ENCODE measurements at regions not wholly inside any gene's neighbourhood (a gene's known extent, or its start where the extent isn't known, plus 50 kb on each side); places are given as distances from the start of the nearest gene placed in this dataset.

DNA sequence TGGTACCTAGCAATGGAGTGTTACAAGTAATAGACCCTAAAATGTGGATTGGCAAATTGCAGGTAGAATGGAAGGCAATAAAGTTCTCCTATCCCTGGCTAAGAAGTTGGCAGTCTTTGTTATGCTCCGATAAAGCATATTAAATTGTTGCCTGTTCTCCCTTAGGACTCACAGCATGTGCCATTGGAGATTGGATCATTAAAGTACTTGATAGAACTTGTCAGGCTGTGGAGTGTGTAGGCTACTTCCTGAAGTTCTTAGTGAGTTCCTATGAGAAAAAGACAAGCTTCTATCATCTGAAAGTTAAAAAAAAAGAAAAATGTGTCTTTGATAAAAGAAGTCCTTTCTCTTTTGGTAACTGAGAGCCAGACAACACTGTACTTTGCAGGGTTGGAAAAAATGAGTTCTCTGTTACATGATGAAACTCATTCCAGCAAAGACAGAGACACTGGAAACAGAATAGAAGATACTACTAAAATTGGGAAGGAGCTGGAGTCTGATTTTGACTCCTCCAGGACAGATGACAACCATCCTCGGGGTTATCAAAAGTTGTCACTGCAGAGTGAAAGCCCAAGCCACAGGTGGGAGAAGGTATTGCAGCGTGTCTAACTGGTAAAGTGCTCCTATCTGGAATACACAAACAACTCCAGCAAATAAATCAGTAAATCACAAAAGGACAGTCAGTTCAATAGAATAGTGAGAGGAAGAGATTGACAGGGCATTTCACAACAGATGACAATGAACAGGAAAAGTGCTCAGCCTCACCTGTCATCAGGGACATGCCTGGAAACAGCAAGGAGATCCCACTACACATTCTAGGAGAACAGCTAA lies 87.5 kb upstream of the WDR26 start:
- H3K36me3 ChIP-seq = no peaks in the 10 kb centered on the region
- intact Hi-C loops (cut with DNase I; ENCODE audit: low total_unique reads) = no loop called here
- no peaks in the 10 kb centered on the region for H3K27me3 ChIP-seq (replicated peaks in 1 of 7)
- TF ChIP-seq POLR2A (IDR thresholded peaks at IDR 0.05) (no peak), POLR2AphosphoS5 (IDR thresholded peaks at IDR 0.05) (no peak)
- TF ChIP-seq, protein P1, sequence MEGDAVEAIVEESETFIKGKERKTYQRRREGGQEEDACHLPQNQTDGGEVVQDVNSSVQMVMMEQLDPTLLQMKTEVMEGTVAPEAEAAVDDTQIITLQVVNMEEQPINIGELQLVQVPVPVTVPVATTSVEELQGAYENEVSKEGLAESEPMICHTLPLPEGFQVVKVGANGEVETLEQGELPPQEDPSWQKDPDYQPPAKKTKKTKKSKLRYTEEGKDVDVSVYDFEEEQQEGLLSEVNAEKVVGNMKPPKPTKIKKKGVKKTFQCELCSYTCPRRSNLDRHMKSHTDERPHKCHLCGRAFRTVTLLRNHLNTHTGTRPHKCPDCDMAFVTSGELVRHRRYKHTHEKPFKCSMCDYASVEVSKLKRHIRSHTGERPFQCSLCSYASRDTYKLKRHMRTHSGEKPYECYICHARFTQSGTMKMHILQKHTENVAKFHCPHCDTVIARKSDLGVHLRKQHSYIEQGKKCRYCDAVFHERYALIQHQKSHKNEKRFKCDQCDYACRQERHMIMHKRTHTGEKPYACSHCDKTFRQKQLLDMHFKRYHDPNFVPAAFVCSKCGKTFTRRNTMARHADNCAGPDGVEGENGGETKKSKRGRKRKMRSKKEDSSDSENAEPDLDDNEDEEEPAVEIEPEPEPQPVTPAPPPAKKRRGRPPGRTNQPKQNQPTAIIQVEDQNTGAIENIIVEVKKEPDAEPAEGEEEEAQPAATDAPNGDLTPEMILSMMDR (IDR thresholded peaks at IDR 0.05 in 8 of 11, conservative IDR thresholded peaks at IDR 0.05 in 3 of 11) = no peak
- no peak for DNase-seq
- no peaks in the 10 kb centered on the region for H3K4me1 ChIP-seq
- 81 to 91% (median 85%) methylated on average over 3 of the region's 3 CpGs for WGBS, 5 donors
- no peak overlapping the region for H3K4me3 ChIP-seq
- no peaks in the 10 kb centered on the region for H3K9me3 ChIP-seq
- no peak overlapping the region for H3K27ac ChIP-seq

DNA sequence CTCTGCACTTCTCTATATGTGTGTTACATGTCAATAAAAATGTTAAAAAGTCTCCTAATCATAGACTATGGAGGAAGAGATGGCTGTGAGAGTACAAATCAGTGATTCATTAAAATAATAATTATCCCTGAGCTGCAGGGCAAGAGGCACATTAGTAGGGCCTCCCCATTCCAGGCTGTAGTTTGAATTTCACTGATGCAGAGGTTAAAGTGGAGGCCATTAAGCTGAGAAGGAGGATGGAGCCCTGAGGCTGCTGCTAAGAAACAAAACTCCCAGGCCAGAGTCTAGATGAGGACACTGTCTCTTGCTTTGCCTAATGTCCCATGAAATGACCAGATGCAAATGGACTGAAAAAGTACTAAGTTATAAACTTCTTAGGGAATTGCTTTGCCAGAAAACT lies 89.1 kb upstream of the WDR26 start:
- Histone ChIP-seq H3K27me3 (replicated peaks in 1 of 7) (no peaks in the 10 kb centered on the region), H3K36me3 (no peaks in the 10 kb centered on the region), H3K27ac (no peak overlapping the region), H3K4me3 (no peak overlapping the region), H3K4me1 (no peaks in the 10 kb centered on the region), H3K9me3 (no peaks in the 10 kb centered on the region)
- TF ChIP-seq, protein P1 (IDR thresholded peaks at IDR 0.05 in 8 of 11, conservative IDR thresholded peaks at IDR 0.05 in 3 of 11) = no peak
- TF ChIP-seq POLR2A (IDR thresholded peaks at IDR 0.05) (no peak), POLR2AphosphoS5 (IDR thresholded peaks at IDR 0.05) (no peak)
- DNase-seq = no peak
- intact Hi-C loops (cut with DNase I; ENCODE audit: low total_unique reads) = no loop called here

DNA sequence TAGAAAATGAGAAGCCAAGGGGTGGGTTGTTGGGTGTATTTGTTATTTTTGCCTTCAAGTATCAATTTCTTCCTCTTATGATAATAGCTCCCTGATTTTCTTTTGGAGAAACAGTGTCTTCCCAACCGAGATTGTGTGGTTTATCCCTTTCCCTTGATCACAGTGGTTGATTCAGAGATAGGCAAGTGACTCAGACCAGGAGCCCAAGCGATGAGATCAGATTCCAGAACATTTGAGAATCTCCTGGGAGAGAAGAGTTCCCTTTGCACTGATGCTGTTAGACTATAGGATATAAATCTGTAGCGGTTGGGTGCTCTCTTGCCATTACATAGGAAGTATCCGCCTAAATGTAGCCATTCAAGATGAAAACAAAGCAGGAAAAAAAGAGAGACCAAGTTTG lies 90.1 kb upstream of the WDR26 start:
- intact Hi-C loops (cut with DNase I; ENCODE audit: low total_unique reads) = no loop called here
- Histone ChIP-seq H3K27me3 (replicated peaks in 1 of 7) (no peaks in the 10 kb centered on the region), H3K36me3 (no peaks in the 10 kb centered on the region), H3K9me3 (no peaks in the 10 kb centered on the region), H3K4me1 (no peaks in the 10 kb centered on the region), H3K4me3 (no peak overlapping the region), H3K27ac (no peak overlapping the region)
- no peak for DNase-seq
- TF ChIP-seq, protein P1 (IDR thresholded peaks at IDR 0.05 in 8 of 11, conservative IDR thresholded peaks at IDR 0.05 in 3 of 11) = no peak
- TF ChIP-seq POLR2A (IDR thresholded peaks at IDR 0.05) (no peak), POLR2AphosphoS5 (IDR thresholded peaks at IDR 0.05) (no peak)
- WGBS, 5 donors = 81 to 95% (median 94%) methylated on average over 4 of the region's 4 CpGs

DNA sequence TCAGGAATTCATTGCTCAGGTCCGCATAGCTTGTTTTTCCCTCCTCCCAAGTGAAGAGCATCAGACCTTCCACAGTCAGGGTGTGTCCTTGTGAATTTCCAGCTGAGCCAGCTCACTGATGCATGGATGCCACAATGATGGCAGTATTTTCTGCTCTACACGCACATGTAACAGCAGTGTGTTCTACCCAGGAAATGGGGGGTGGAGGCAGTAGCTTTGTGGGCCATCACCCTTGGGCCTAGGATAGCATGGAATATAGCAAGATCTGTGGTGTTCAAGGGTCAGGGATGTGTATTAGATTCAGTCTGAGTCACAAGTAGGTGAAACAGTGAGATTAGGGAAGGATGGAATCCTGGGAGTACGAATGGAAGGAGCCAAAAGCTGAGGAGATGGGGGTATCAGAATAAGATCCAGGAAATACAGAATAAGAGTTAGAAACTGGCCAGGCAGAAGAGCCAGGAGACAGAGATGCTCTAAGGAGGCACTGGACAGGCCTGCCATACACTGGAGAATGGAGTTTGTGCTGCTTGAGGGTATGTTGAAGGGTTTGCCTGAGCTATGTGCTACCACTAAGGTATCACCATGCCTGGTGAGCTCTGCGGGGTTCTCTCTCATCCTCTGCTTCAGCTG lies 90.6 kb upstream of the CNIH3 start:
- no peaks in the 10 kb centered on the region for H3K27me3 ChIP-seq (replicated peaks in 1 of 7)
- H3K4me3 ChIP-seq = no peak overlapping the region
- no peaks in the 10 kb centered on the region for H3K4me1 ChIP-seq
- WGBS, 5 donors = 82 to 96% (median 86%) methylated on average over 4 of the region's 4 CpGs
- no peaks in the 10 kb centered on the region for H3K36me3 ChIP-seq
- no peak for DNase-seq
- intact Hi-C loops (cut with DNase I; ENCODE audit: low total_unique reads) = no loop called here
- no peaks in the 10 kb centered on the region for H3K9me3 ChIP-seq
- TF ChIP-seq POLR2AphosphoS5 (IDR thresholded peaks at IDR 0.05) (no peak), POLR2A (IDR thresholded peaks at IDR 0.05) (no peak)
- TF ChIP-seq, protein P1 (IDR thresholded peaks at IDR 0.05 in 8 of 11, conservative IDR thresholded peaks at IDR 0.05 in 3 of 11) = no peak
- H3K27ac ChIP-seq = no peak overlapping the region

Measured in spleen (tissue), 11 donors.